Activated T-helper 2 cell treated with anti-CD3 and anti-CD28 coated beads, Interferon-gamma antibody, Interleukin-2, Interleukin-4, amounts not matched to agents 10 μg/mL and 5 μg/mL and 100 μg/mL, durations not matched to agents 14 hours and 24 hours and 36 hours (primary cell): ENCODE measurements at regions not wholly inside any gene's neighbourhood (a gene's known extent, or its start where the extent isn't known, plus 50 kb on each side); places are given as distances from the start of the nearest gene placed in this dataset.

Experiments used
- DNase-seq: peaks from one replicate; pipeline ENCODE4 v3.0.0; 2021; ENCODE audit warnings: low spot score
- H3K27ac Mint-ChIP-seq: one replicate; pipeline ENCODE4 v1.8.0; 2021; ENCODE audit warnings: mixed read lengths
- H3K27me3 Mint-ChIP-seq: one replicate; pipeline ENCODE4 v1.8.0; 2021; ENCODE audit warnings: low read depth, mixed read lengths
- H3K36me3 Mint-ChIP-seq: one replicate; pipeline ENCODE4 v1.8.0; 2021; ENCODE audit warnings: low read depth, mixed read lengths
- H3K4me1 Mint-ChIP-seq: one replicate; pipeline ENCODE4 v1.8.0; 2021; ENCODE audit warnings: low read depth, mixed read lengths
- H3K4me3 Mint-ChIP-seq: one replicate; pipeline ENCODE4 v1.8.0; 2021; ENCODE audit warnings: low read depth, mild to moderate bottlenecking, moderate library complexity, mixed read lengths
- H3K9me3 Mint-ChIP-seq: one replicate; pipeline ENCODE4 v1.8.0; 2021; ENCODE audit warnings: mixed read lengths
- intact Hi-C: fragments of 100-400 bp; cut with micrococcal nuclease; formaldehyde crosslinking; loops from one replicate; pipeline ENCODE4 v1.15.1; 2023

GRCh38 chr1:200336101-200336845 lies 73.6 kb downstream of the ZNF281 start:
- intact Hi-C loops, result no loop called here
- peaks cover 2% of the 10 kb centered on the region for H3K27me3 Mint-ChIP-seq
- no peaks in the 10 kb centered on the region for H3K9me3 Mint-ChIP-seq
- peaks cover 9% of the 10 kb centered on the region for H3K4me1 Mint-ChIP-seq
- H3K36me3 Mint-ChIP-seq, result no peaks in the 10 kb centered on the region
- no peak for DNase-seq
- H3K27ac Mint-ChIP-seq, result no peak overlapping the region
- H3K4me3 Mint-ChIP-seq, result no peak overlapping the region

- Mint-ChIP-seq H3K9me3 (no peaks in the 10 kb centered on the region), H3K36me3 (no peaks in the 10 kb centered on the region), H3K4me3 (no peak overlapping the region), H3K27ac (no peak overlapping the region), H3K4me1 (peaks cover 9% of the 10 kb centered on the region), H3K27me3 (peaks cover 4% of the 10 kb centered on the region)
- DNase-seq, result no peak
- intact Hi-C loops, result no loop called here
These were observed 75.1 kb downstream of the ZNF281 start for GRCh38 chr1:200334661-200335256.

GRCh38 chr1:200333329-200333728 lies 76.5 kb downstream of the ZNF281 start:
- no peak overlapping the region for H3K4me3 Mint-ChIP-seq
- H3K27me3 Mint-ChIP-seq, result peaks cover 4% of the 10 kb centered on the region
- intact Hi-C loops, result no loop called here
- no peaks in the 10 kb centered on the region for H3K9me3 Mint-ChIP-seq
- H3K36me3 Mint-ChIP-seq, result no peaks in the 10 kb centered on the region
- DNase-seq, result no peak
- H3K4me1 Mint-ChIP-seq, result peaks cover 9% of the 10 kb centered on the region
- no peak overlapping the region for H3K27ac Mint-ChIP-seq

GRCh38 chr1:200332716-200333115 lies 77.1 kb downstream of the ZNF281 start:
- intact Hi-C loops, result no loop called here
- Mint-ChIP-seq H3K4me1 (peaks cover 7% of the 10 kb centered on the region), H3K27ac (no peak overlapping the region), H3K36me3 (no peaks in the 10 kb centered on the region), H3K9me3 (no peaks in the 10 kb centered on the region), H3K27me3 (peaks cover 7% of the 10 kb centered on the region), H3K4me3 (no peak overlapping the region)
- DNase-seq, result no peak

GRCh38 chr1:200330741-200331428 lies 79.0 kb downstream of the ZNF281 start:
- Mint-ChIP-seq H3K27ac (no peak overlapping the region), H3K27me3 (peaks cover 16% of the 10 kb centered on the region), H3K36me3 (no peaks in the 10 kb centered on the region), H3K9me3 (no peaks in the 10 kb centered on the region), H3K4me1 (no peaks in the 10 kb centered on the region), H3K4me3 (no peak overlapping the region)
- DNase-seq, result no peak
- intact Hi-C loops, result no loop called here

GRCh38 chr1:200329208-200329882 lies 80.5 kb downstream of the ZNF281 start:
- H3K27ac Mint-ChIP-seq, result no peak overlapping the region
- no peaks in the 10 kb centered on the region for H3K9me3 Mint-ChIP-seq
- intact Hi-C loops, result no loop called here
- H3K36me3 Mint-ChIP-seq, result no peaks in the 10 kb centered on the region
- no peak for DNase-seq
- H3K4me1 Mint-ChIP-seq, result no peaks in the 10 kb centered on the region
- peaks cover 16% of the 10 kb centered on the region for H3K27me3 Mint-ChIP-seq
- H3K4me3 Mint-ChIP-seq, result no peak overlapping the region

GRCh38 chr1:200328379-200328778 lies 81.5 kb downstream of the ZNF281 start:
- intact Hi-C loops, result no loop called here
- H3K27me3 Mint-ChIP-seq, result peaks cover 14% of the 10 kb centered on the region
- H3K36me3 Mint-ChIP-seq, result no peaks in the 10 kb centered on the region
- H3K9me3 Mint-ChIP-seq, result no peaks in the 10 kb centered on the region
- no peak for DNase-seq
- H3K4me3 Mint-ChIP-seq, result no peak overlapping the region
- no peaks in the 10 kb centered on the region for H3K4me1 Mint-ChIP-seq
- H3K27ac Mint-ChIP-seq, result no peak overlapping the region

- Mint-ChIP-seq H3K4me1 (no peaks in the 10 kb centered on the region), H3K27me3 (peaks cover 22% of the 10 kb centered on the region), H3K36me3 (no peaks in the 10 kb centered on the region), H3K27ac (no peak overlapping the region), H3K4me3 (no peak overlapping the region), H3K9me3 (no peaks in the 10 kb centered on the region)
- intact Hi-C loops, result no loop called here
- no peak for DNase-seq
These were observed 85.9 kb downstream of the ZNF281 start for GRCh38 chr1:200323856-200324400.

GRCh38 chr1:200319148-200319547 lies 90.7 kb downstream of the ZNF281 start:
- H3K4me3 Mint-ChIP-seq, result no peak overlapping the region
- no peaks in the 10 kb centered on the region for H3K9me3 Mint-ChIP-seq
- peaks cover 26% of the 10 kb centered on the region for H3K27me3 Mint-ChIP-seq
- no peak overlapping the region for H3K27ac Mint-ChIP-seq
- no peaks in the 10 kb centered on the region for H3K4me1 Mint-ChIP-seq
- intact Hi-C loops, result no loop called here
- no peak for DNase-seq
- no peaks in the 10 kb centered on the region for H3K36me3 Mint-ChIP-seq

GRCh38 chr1:200317236-200317635 lies 92.6 kb downstream of the ZNF281 start:
- Mint-ChIP-seq H3K36me3 (no peaks in the 10 kb centered on the region), H3K27me3 (peaks cover 33% of the 10 kb centered on the region), H3K27ac (no peak overlapping the region), H3K4me3 (no peak overlapping the region), H3K4me1 (no peaks in the 10 kb centered on the region), H3K9me3 (no peaks in the 10 kb centered on the region)
- DNase-seq, result no peak
- intact Hi-C loops, result no loop called here

GRCh38 chr1:200316148-200316803 lies 93.6 kb downstream of the ZNF281 start:
- Mint-ChIP-seq H3K27me3 (peaks cover 35% of the 10 kb centered on the region), H3K9me3 (no peaks in the 10 kb centered on the region), H3K4me3 (no peak overlapping the region), H3K36me3 (no peaks in the 10 kb centered on the region), H3K27ac (no peak overlapping the region), H3K4me1 (no peaks in the 10 kb centered on the region)
- DNase-seq, result no peak
- intact Hi-C loops, result no loop called here

- Mint-ChIP-seq H3K36me3 (no peaks in the 10 kb centered on the region), H3K27me3 (peaks cover 36% of the 10 kb centered on the region), H3K4me1 (no peaks in the 10 kb centered on the region), H3K9me3 (no peaks in the 10 kb centered on the region), H3K27ac (no peak overlapping the region), H3K4me3 (no peak overlapping the region)
- no peak for DNase-seq
- intact Hi-C loops, result no loop called here
These were observed 95.6 kb downstream of the ZNF281 start for GRCh38 chr1:200314085-200314750.
